ENCODE measurements at regions not wholly inside any gene's neighbourhood (a gene's known extent, or its start where the extent isn't known, plus 50 kb on each side); places are given as distances from the start of the nearest gene placed in this dataset.

GRCh38 chr2:118186858-118187254 lies 98.6 kb downstream of the INSIG2 start:
- no peak for DNase-seq

- peak; percentile 85 to 87 for DNase-seq
These were observed 98.0 kb downstream of the INSIG2 start for GRCh38 chr2:118186110-118186857.

- peak; percentile 44 to 55 for DNase-seq
These were observed 97.2 kb downstream of the INSIG2 start for GRCh38 chr2:118185210-118186109.

- no peak for DNase-seq
These were observed 95.1 kb downstream of the INSIG2 start for GRCh38 chr2:118183381-118183780.

- no peak for DNase-seq
These were observed 91.2 kb downstream of the INSIG2 start for GRCh38 chr2:118179445-118179844.

- no peak for DNase-seq
These were observed 89.6 kb downstream of the INSIG2 start for GRCh38 chr2:118177884-118178283.

GRCh38 chr2:118177318-118177717 lies 89.0 kb downstream of the INSIG2 start:
- DNase-seq, result no peak

GRCh38 chr2:118176601-118177000 lies 88.3 kb downstream of the INSIG2 start:
- DNase-seq, result no peak

- DNase-seq, result no peak
These were observed 83.3 kb downstream of the INSIG2 start for GRCh38 chr2:118171546-118171945.

GRCh38 chr2:118169359-118170005 lies 81.2 kb downstream of the INSIG2 start:
- DNase-seq, result no peak

- no peak for DNase-seq
These were observed 80.3 kb downstream of the INSIG2 start for GRCh38 chr2:118168615-118169014.

- no peak for DNase-seq
These were observed 78.8 kb downstream of the INSIG2 start for GRCh38 chr2:118167026-118167425.

- no peak for DNase-seq
These were observed 78.0 kb downstream of the INSIG2 start for GRCh38 chr2:118166242-118166641.

GRCh38 chr2:118165595-118165994 lies 77.3 kb downstream of the INSIG2 start:
- DNase-seq, result no peak
